Neural crest cell (in vitro differentiated cells): ENCODE measurements at regions not wholly inside any gene's neighbourhood (a gene's known extent, or its start where the extent isn't known, plus 50 kb on each side); places are given as distances from the start of the nearest gene placed in this dataset.

ENCODE experiments used
- DNase-seq: peaks from one replicate; pipeline ENCODE4 v3.0.0; 2021; ENCODE audit warnings: low read depth, mixed read lengths, low spot score
- H3K27ac Mint-ChIP-seq: one replicate; pipeline ENCODE4 v1.8.0; 2021; ENCODE audit warnings: mild to moderate bottlenecking, mixed read lengths; ENCODE audit not compliant: unreplicated experiment
- H3K27me3 Mint-ChIP-seq: 2 replicates; pipeline ENCODE4 v1.8.0; 2021; ENCODE audit warnings: low read depth, mild to moderate bottlenecking, mixed read lengths
- H3K36me3 Mint-ChIP-seq: 2 replicates; pipeline ENCODE4 v1.8.0; 2021; ENCODE audit warnings: low read depth, mild to moderate bottlenecking, mixed read lengths
- H3K4me1 Mint-ChIP-seq: 2 replicates; pipeline ENCODE4 v1.8.0; 2021; ENCODE audit warnings: mixed read lengths
- H3K4me3 Mint-ChIP-seq: one replicate; pipeline ENCODE4 v1.8.0; 2021; ENCODE audit warnings: mild to moderate bottlenecking, mixed read lengths
- H3K9me3 Mint-ChIP-seq: 2 replicates; pipeline ENCODE4 v1.8.0; 2021; ENCODE audit warnings: mixed read lengths
- CTCF ChIP-seq: fragments of 200-600 bp; sonication (generic); conservative IDR thresholded peaks from 2 replicates; pipeline ENCODE4 v1.5.0; 2021; ENCODE audit warnings: antibody characterized with exemption, mild to moderate bottlenecking

GRCh38 chr16:49093939-49094338 is 187.7 kb downstream of the CBLN1 start:
- Mint-ChIP-seq H3K27ac (no peak overlapping the region), H3K4me3 (no peak overlapping the region), H3K36me3 (no peaks in the 10 kb centered on the region), H3K4me1 (no peaks in the 10 kb centered on the region), H3K27me3 (peaks cover 69% of the 10 kb centered on the region), H3K9me3 (no peaks in the 10 kb centered on the region)
- DNase-seq = no peak
- TF ChIP-seq CTCF = no peak

- Mint-ChIP-seq H3K36me3 (no peaks in the 10 kb centered on the region), H3K27me3 (peaks cover 64% of the 10 kb centered on the region), H3K27ac (no peak overlapping the region), H3K9me3 (no peaks in the 10 kb centered on the region), H3K4me1 (no peaks in the 10 kb centered on the region), H3K4me3 (no peak overlapping the region)
- TF ChIP-seq CTCF = no peak
- DNase-seq = no peak
Observed at GRCh38 chr16:49092704-49093103, 188.9 kb downstream of the CBLN1 start.

GRCh38 chr16:49089533-49089932 is 192.1 kb downstream of the CBLN1 start:
- TF ChIP-seq CTCF = no peak
- Mint-ChIP-seq H3K27ac (no peak overlapping the region), H3K4me3 (no peak overlapping the region), H3K27me3 (peaks cover 39% of the 10 kb centered on the region), H3K9me3 (peaks cover 11% of the 10 kb centered on the region), H3K4me1 (no peaks in the 10 kb centered on the region), H3K36me3 (no peaks in the 10 kb centered on the region)
- no peak for DNase-seq

GRCh38 chr16:49089039-49089438 is 192.6 kb downstream of the CBLN1 start:
- DNase-seq = no peak
- TF ChIP-seq CTCF = no peak
- peaks cover 13% of the 10 kb centered on the region for H3K9me3 Mint-ChIP-seq
- no peak overlapping the region for H3K4me3 Mint-ChIP-seq
- H3K27ac Mint-ChIP-seq = no peak overlapping the region
- no peaks in the 10 kb centered on the region for H3K36me3 Mint-ChIP-seq
- H3K4me1 Mint-ChIP-seq = no peaks in the 10 kb centered on the region
- peaks cover 35% of the 10 kb centered on the region for H3K27me3 Mint-ChIP-seq

- no peak for DNase-seq
- Mint-ChIP-seq H3K36me3 (no peaks in the 10 kb centered on the region), H3K4me3 (no peak overlapping the region), H3K27me3 (peaks cover 16% of the 10 kb centered on the region), H3K9me3 (peaks cover 13% of the 10 kb centered on the region), H3K27ac (no peak overlapping the region), H3K4me1 (no peaks in the 10 kb centered on the region)
- TF ChIP-seq CTCF = no peak
Observed at GRCh38 chr16:49085686-49086085, 196.0 kb downstream of the CBLN1 start.
